H4 (cell line): ENCODE measurements at regions not wholly inside any gene's neighbourhood (a gene's known extent, or its start where the extent isn't known, plus 50 kb on each side); places are given as distances from the start of the nearest gene placed in this dataset.

Experiments
- DNase-seq: peaks from one replicate; pipeline ENCODE4 v3.0.0-alpha.2; 2015; ENCODE audit warnings: low spot score

GRCh38 chr6:110033101-110033500, 55.0 kb downstream of the GPR6 start:
- no peak for DNase-seq

- no peak for DNase-seq
Observed at GRCh38 chr6:110033749-110034666, 55.9 kb downstream of the GPR6 start.

DNA sequence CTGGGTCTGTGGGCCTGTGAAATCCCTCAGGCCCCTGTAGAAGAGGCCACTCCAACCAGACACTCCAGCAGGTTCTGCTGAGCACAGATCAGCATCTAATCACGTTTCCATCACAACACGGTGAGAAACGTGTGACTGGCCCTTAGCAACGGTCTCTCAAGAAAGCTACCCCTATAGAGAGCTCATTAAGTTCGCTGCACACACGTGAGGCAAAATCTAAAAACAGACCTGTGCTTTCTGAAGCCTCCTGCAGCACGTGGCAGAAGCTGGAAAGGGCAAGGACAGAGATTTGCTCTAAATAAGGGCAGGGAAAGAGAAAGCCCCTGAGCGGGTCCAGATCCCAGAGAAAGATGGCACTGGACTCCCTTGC, 56.5 kb downstream of the GPR6 start:
- DNase-seq = no peak

GRCh38 chr6:110035321-110035720, 57.2 kb downstream of the GPR6 start:
- DNase-seq = no peak

GRCh38 chr6:110036408-110037302, 58.5 kb downstream of the GPR6 start:
- no peak for DNase-seq

DNA sequence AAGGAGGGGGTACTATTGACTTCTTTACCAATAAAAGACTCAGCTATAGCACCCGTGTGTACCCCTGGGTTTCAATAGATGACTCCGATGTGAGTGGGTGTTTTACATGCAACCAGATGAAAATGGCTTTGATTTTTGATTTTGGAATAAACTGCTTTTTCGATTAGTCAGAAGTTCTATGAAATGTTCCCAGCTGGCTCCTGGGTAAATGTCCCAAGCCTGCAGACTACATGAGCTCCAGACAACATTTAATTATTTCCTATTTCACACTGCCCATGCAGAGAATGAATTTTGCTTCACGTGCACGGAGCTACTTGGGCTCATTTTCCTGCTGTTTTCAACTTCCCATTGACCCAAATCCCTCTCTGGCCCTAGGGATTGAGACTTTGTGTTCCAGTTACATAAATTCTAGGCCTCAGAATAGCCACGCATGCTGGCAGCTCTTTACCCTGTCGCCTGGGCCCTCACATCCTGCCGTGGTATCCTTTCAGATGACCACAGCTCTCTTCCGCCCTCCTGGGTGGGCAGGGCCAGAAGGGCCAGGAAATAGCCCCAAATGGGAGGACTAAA, 59.7 kb downstream of the GPR6 start:
- DNase-seq = no peak

- DNase-seq = peak; percentile 60
Observed at GRCh38 chr6:110039364-110039980, 61.4 kb downstream of the GPR6 start.

DNA sequence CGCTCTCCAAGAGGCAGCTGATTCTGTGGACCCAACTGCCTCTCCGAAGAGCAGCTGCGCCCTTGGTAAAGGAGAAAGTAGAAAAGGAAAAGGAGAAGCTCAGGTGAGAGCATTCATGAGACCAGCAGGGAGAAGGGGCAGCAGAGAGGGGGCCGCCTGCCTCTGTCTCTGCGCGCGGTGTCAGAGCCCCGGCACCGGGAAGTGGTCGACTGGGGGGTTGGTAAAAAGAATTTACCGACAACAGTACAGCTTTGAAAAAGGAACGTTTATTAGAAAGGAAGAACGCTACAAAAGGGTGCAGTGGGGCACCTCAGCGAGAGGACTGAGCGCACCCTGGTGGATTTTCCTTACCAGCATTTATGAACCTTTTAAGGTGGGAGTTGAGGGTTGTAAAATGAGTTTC, 61.9 kb downstream of the GPR6 start:
- DNase-seq = no peak

- no peak for DNase-seq
Observed at GRCh38 chr6:110040716-110041115, 62.6 kb downstream of the GPR6 start.

GRCh38 chr6:110041126-110041525, 63.0 kb downstream of the GPR6 start:
- no peak for DNase-seq

- no peak for DNase-seq
Observed at GRCh38 chr6:110041830-110042229, 63.7 kb downstream of the GPR6 start.

DNA sequence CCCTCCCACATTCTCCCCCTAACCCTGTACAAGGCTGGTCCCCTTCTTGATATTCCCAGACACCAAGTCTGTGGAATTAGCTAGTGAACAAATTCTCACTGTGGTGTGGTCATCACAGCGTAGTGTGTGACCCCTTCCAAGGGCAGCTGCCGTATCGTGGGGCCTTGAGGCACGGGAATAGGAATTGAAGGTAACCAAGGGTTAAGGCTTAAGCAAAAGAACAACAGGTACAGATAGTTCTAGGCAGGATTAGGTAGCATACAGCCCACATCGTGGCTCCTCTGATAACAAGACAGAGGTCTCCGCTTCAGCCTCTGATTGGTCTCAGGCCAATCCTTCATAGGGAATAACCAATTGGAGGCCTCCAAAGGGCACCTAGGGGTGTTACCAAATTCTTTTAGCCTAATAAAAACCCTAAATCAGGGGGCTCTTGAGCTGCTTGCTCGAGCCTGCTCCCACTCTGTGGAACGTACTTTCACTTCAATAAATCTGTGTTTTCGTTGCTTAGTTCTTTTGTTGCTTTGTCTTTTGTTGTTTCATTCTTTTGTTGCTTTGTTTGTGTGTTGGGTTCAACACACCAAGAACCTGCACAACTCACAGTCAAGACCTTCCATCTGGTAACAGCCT, 64.7 kb downstream of the GPR6 start:
- DNase-seq = no peak

- no peak for DNase-seq
Observed at GRCh38 chr6:110043366-110043994, 65.4 kb downstream of the GPR6 start.

DNA sequence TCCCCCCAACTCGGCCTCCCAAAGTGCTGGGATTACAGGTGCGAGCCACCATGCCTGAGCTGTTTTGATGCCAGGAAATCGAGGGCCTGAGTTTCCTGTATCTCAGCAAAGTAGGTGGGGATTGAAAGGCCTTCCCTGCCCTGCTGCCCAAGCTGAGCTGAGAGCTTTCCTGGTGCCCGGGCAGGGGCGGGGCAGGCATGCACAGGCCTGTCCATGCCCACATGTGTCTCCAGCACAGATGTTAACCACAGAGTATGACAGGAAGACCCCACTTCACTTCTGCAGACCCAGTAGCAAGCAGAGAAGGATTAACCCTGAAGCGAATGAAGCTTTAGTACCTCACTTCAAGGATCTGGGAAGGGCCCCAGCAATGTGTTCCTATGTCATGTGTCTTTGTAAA, 66.0 kb downstream of the GPR6 start:
- DNase-seq = no peak

DNA sequence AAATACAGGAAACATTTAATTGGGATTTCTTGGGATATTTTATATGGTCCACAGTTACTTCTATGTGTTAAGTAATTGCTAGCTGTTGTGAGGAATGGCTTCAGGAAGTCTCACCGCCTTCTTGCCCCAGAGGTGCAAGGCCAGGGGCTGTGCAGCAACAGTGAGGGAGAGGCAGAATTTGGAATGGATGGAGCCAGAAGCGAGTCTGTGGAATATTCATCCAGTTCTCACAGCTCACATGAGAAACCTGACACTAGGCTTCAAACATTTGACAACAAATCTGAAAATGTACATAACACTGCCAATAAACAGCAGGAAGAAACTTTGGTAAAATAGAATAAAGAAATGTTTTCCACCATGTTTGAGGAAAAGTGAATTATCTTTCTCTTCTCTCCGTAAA, 66.5 kb downstream of the GPR6 start:
- no peak for DNase-seq

DNA sequence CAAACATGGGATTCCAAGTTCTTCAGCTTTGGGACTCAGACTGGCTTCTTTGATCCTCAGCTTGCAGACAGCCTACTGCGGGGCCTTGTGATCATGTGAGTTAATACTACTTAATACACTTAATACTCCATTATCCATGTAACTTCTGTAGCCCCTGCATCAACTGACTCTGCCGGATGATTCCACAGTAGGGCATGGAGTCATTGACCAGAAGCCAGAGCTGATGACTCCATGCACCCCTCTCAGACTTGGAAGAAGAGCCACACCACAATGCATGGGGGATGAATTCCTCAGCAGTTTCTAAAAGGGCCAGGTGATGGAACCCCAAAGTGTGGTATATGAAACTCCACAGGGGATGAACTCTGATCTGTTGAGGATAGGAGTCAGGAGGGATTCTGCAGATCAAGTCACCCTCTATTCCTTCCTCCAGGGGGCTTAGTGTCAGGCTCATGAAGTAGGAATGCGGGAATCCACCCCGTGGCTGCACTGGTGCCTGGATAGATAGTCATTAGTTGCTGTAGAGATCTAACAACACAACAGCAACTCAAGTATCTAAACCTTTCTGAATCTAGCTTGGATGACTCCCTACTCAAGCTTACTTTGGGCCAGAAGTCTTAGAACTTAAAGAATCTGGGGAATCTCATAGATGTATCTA, 70.2 kb downstream of the GPR6 start:
- DNase-seq = no peak

DNA sequence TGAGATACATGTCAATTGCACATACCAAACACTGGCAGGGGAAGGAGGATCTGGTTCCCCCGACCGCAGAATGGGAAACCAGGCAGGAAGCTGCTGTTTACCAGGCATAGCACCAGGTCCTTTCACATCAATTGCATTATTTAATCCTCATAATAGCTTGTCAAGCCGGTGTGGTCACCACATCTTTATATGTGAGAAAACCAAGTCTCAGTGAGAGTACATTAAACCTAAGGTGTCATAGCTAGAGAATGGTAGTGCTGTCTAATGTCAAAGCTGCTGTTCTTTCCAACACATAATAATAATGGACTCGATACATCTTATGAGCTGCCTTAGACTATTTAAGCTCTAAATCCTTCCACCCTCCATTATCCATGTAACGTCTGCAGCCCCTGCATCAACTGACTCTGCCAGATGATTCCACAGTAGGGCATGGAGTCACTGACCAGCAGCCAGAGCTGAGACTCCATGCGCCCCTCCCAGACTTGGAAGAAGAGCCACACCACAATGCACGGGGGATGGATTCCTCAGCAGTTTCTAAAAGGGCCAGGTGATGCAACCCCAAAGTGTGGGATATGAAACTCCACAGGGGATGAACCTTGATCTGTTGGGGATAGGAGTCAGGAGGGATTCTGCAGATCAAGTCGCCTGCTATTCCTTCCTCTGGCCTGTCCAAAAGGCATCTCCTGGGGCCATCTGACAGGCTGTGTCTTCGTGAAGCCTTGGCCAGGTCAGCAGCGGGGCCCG, 71.8 kb downstream of the GPR6 start:
- no peak for DNase-seq
